ENCODE measurements at regions not wholly inside any gene's neighbourhood (a gene's known extent, or its start where the extent isn't known, plus 50 kb on each side); places are given as distances from the start of the nearest gene placed in this dataset.

DNA sequence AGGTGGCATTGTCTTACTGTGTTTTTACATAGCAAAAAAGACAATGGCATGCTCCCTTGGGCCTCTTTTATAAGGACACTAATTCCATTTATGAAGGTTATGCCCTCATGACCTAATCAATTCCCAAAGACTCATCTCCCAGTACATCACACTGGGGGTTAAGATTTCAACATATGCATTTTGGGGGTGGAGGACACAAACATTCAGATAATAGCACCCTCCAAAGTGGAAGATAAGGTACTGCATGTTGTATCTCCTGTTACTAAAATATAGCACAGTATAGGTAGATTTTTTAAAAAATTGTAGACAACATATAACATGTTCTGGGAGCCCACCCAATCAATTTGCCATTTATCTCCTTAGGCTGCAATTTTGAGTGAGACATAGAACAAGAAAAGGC lies 221.2 kb downstream of the LIG4 start (continued):
- 0 out of 2 replicates have a peak, but pooled peaks have one; percentile 12 for TF ChIP-seq EP300 (IDR thresholded peaks at IDR 0.05; ENCODE audit: low read length)
- TF ChIP-seq NFATC3 (IDR thresholded peaks at IDR 0.05) = no peak
- no peak for TF ChIP-seq ZNF134 (CRISPR knock-in tag; conservative IDR thresholded peaks at IDR 0.05)
- 0 out of 2 replicates have a peak, but pooled peaks have one; percentile 39 for TF ChIP-seq JUND (IDR thresholded peaks at IDR 0.05; ENCODE audit: borderline replicate concordance, low read depth, low read length)
- TF ChIP-seq JUND (tag; IDR thresholded peaks at IDR 0.05; ENCODE audit: borderline replicate concordance, low read depth, low read length) = no peak
- TF ChIP-seq PCBP1 (IDR thresholded peaks at IDR 0.05; ENCODE audit: low read depth, low read length, poor library complexity, severe bottlenecking) = no peak
- TF ChIP-seq ZNF175 (CRISPR knock-in tag; IDR thresholded peaks at IDR 0.05; ENCODE audit: low read depth) = no peak
- TF ChIP-seq EWSR1 (IDR thresholded peaks at IDR 0.05; ENCODE audit: borderline replicate concordance, low read depth, partially characterized antibody) = no peak
- TF ChIP-seq SIRT6 (IDR thresholded peaks at IDR 0.05; ENCODE audit: low read depth, low read length) = no peak
- no peak for TF ChIP-seq OTX1 (CRISPR knock-in tag; IDR thresholded peaks at IDR 0.05)
- no peak for TF ChIP-seq SMARCA4 (IDR thresholded peaks at IDR 0.05)
- no peak for TF ChIP-seq ZNF696 (CRISPR knock-in tag; conservative IDR thresholded peaks at IDR 0.05)
- no peak for TF ChIP-seq ZNF583 (CRISPR knock-in tag; IDR thresholded peaks at IDR 0.05)
- TF ChIP-seq ATF1 (CRISPR knock-in tag; IDR thresholded peaks at IDR 0.05) = no peak
- no peak for TF ChIP-seq ATF1 (tag; IDR thresholded peaks at IDR 0.05)
- no peak for TF ChIP-seq ZNF316 (IDR thresholded peaks at IDR 0.05)
- TF ChIP-seq, protein P1, sequence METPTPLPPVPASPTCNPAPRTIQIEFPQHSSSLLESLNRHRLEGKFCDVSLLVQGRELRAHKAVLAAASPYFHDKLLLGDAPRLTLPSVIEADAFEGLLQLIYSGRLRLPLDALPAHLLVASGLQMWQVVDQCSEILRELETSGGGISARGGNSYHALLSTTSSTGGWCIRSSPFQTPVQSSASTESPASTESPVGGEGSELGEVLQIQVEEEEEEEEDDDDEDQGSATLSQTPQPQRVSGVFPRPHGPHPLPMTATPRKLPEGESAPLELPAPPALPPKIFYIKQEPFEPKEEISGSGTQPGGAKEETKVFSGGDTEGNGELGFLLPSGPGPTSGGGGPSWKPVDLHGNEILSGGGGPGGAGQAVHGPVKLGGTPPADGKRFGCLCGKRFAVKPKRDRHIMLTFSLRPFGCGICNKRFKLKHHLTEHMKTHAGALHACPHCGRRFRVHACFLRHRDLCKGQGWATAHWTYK (CRISPR knock-in tag; IDR thresholded peaks at IDR 0.05) = no peak
- no peak for TF ChIP-seq DPF2 (IDR thresholded peaks at IDR 0.05)
- no peak for TF ChIP-seq HOXB6 (CRISPR knock-in tag; IDR thresholded peaks at IDR 0.05; ENCODE audit: borderline replicate concordance)
- no peak for TF ChIP-seq HDAC2 (IDR thresholded peaks at IDR 0.05)
- TF ChIP-seq ZNF133 (CRISPR knock-in tag; IDR thresholded peaks at IDR 0.05) = no peak
- peak; percentile 80 for TF ChIP-seq SMC3 (conservative IDR thresholded peaks at IDR 0.05; ENCODE audit: insufficient read depth, low read depth, low read length)
- TF ChIP-seq, protein P2, sequence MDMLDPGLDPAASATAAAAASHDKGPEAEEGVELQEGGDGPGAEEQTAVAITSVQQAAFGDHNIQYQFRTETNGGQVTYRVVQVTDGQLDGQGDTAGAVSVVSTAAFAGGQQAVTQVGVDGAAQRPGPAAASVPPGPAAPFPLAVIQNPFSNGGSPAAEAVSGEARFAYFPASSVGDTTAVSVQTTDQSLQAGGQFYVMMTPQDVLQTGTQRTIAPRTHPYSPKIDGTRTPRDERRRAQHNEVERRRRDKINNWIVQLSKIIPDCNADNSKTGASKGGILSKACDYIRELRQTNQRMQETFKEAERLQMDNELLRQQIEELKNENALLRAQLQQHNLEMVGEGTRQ (CRISPR knock-in tag; IDR thresholded peaks at IDR 0.05) = no peak
- TF ChIP-seq, protein P3, sequence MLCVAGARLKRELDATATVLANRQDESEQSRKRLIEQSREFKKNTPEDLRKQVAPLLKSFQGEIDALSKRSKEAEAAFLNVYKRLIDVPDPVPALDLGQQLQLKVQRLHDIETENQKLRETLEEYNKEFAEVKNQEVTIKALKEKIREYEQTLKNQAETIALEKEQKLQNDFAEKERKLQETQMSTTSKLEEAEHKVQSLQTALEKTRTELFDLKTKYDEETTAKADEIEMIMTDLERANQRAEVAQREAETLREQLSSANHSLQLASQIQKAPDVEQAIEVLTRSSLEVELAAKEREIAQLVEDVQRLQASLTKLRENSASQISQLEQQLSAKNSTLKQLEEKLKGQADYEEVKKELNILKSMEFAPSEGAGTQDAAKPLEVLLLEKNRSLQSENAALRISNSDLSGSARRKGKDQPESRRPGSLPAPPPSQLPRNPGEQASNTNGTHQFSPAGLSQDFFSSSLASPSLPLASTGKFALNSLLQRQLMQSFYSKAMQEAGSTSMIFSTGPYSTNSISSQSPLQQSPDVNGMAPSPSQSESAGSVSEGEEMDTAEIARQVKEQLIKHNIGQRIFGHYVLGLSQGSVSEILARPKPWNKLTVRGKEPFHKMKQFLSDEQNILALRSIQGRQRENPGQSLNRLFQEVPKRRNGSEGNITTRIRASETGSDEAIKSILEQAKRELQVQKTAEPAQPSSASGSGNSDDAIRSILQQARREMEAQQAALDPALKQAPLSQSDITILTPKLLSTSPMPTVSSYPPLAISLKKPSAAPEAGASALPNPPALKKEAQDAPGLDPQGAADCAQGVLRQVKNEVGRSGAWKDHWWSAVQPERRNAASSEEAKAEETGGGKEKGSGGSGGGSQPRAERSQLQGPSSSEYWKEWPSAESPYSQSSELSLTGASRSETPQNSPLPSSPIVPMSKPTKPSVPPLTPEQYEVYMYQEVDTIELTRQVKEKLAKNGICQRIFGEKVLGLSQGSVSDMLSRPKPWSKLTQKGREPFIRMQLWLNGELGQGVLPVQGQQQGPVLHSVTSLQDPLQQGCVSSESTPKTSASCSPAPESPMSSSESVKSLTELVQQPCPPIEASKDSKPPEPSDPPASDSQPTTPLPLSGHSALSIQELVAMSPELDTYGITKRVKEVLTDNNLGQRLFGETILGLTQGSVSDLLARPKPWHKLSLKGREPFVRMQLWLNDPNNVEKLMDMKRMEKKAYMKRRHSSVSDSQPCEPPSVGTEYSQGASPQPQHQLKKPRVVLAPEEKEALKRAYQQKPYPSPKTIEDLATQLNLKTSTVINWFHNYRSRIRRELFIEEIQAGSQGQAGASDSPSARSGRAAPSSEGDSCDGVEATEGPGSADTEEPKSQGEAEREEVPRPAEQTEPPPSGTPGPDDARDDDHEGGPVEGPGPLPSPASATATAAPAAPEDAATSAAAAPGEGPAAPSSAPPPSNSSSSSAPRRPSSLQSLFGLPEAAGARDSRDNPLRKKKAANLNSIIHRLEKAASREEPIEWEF (CRISPR knock-in tag; IDR thresholded peaks at IDR 0.05) = no peak

Data from K562 (cell line).